Sciatic nerve (tissue), 2 donors: ENCODE measurements at regions not wholly inside any gene's neighbourhood (a gene's known extent, or its start where the extent isn't known, plus 50 kb on each side); places are given as distances from the start of the nearest gene placed in this dataset.

ENCODE experiments used
- ATAC-seq: fragments of 200-7000 bp; cut with Tn5 transposase; one replicate; pipeline ENCODE4 v1.9.1; 2020; ENCODE audit warnings: mild to moderate bottlenecking, moderate library complexity
- DNase-seq: peaks from one replicate; pipeline ENCODE4 v3.0.0-alpha.2; 2020; ENCODE audit warnings: low spot score
- intact Hi-C: fragments of 100-400 bp; cut with DNase I; formaldehyde crosslinking; loops from one replicate; pipeline ENCODE4 v1.14.2; 2022
- donor health status: DM: no; HTN: no; CAD: no.
- donor health status: DM: no; HTN: no; CAD: no.

DNA sequence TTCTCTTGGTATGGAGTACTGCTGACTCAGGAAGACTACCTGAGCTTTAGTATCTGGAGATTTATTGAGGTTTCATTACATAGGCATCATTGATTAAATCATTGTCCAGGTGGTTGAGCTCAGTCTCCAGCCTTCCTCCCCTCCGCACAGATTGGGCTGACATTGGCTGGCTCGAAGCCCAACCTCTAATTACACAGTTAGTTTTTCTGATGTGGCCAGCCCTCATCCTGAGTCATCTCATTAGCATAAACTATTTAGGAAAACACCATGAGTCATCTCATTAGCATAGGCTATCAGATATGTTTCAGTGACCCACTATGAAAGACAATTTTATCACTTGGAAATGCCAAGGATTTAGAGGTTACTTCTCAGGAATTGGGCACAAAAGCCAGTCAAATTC lies 93.9 kb upstream of the ANKRD50 start:
- intact Hi-C loops = no loop called here
- ATAC-seq = no peak
- no peak for DNase-seq

DNA sequence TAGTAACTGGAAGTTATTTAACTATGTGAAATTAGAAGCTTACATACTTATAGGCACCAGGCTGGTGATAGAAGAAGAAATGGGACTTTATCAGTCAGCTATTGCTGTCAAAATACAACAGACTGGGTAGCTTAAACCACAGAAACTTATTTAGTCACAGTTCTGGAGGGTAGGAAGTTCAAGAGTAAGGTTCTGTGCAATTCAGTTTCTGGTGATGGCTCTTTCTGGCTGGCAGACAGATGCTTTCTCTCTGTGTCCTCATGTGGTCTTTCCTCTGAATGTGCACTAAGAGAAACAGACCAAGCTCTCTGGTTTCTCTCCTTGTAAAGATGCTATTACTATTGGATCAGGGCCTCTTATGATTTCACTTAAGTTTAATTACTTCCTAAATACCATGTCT lies 92.1 kb upstream of the ANKRD50 start:
- DNase-seq = no peak
- intact Hi-C loops = no loop called here
- ATAC-seq = no peak

GRCh38 chr4:124804041-124804440 lies 91.5 kb upstream of the ANKRD50 start:
- ATAC-seq = no peak
- no peak for DNase-seq
- intact Hi-C loops = no loop called here

DNA sequence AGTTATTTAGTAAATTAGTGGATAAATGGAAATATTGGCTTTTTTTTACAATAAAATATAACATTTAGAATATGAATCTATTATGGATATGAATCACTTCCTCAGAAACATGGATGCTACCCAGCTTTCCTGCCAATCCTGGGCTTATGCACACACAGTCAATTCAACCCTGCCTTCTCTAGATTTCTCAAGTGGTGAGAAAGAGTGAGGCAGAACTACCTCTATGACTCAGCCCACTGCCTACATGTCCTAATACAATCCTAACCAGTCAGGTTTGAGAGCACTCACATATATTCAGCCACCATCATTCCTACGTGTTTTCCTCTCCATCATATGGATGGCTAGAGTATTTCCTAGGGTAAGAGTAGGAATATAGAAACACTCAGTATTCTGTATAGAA lies 91.1 kb upstream of the ANKRD50 start:
- DNase-seq (no peak), ATAC-seq (no peak)
- intact Hi-C loops = no loop called here

DNA sequence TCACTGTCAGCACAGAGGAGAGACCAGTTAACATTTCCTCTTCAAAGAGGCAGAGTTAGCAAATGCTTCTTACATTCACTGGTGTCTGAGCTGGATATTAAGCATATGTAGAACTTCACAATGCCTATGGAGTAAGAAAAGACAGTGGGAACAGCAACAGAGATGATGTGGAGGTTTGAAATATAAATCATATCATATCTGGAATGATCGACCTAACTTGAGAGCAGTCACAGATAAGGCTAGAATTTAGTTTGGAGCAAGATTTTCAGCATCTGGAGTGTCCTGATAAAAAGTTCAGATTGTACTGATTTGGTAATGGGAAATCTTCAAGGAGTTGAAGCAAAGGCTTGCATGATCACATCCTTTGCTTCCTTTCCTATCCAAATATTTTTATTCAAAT lies 90.5 kb upstream of the ANKRD50 start:
- DNase-seq = no peak
- intact Hi-C loops = no loop called here
- no peak for ATAC-seq

GRCh38 chr4:124797223-124797622 lies 84.7 kb upstream of the ANKRD50 start:
- DNase-seq (no peak), ATAC-seq (no peak)
- intact Hi-C loops = no loop called here

GRCh38 chr4:124790471-124790870 lies 77.9 kb upstream of the ANKRD50 start:
- ATAC-seq (no peak), DNase-seq (no peak)
- intact Hi-C loops = no loop called here

GRCh38 chr4:124786634-124787033 lies 74.1 kb upstream of the ANKRD50 start:
- DNase-seq (no peak), ATAC-seq (no peak)
- intact Hi-C loops = no loop called here

- DNase-seq (no peak), ATAC-seq (no peak)
- intact Hi-C loops = no loop called here
These were observed 73.1 kb upstream of the ANKRD50 start for GRCh38 chr4:124785645-124786044.

GRCh38 chr4:124783847-124784246 lies 71.3 kb upstream of the ANKRD50 start:
- intact Hi-C loops = no loop called here
- ATAC-seq (no peak), DNase-seq (no peak)

- ATAC-seq (no peak), DNase-seq (no peak)
- intact Hi-C loops = no loop called here
These were observed 64.5 kb upstream of the ANKRD50 start for GRCh38 chr4:124777007-124777406.

- ATAC-seq = no peak
- intact Hi-C loops = no loop called here
- DNase-seq = no peak
These were observed 56.2 kb upstream of the ANKRD50 start for GRCh38 chr4:124768596-124769365.

GRCh38 chr4:124762956-124763355 lies 50.4 kb upstream of the ANKRD50 start:
- intact Hi-C loops = no loop called here
- DNase-seq = no peak
- no peak for ATAC-seq
